OCI-LY7 (cell line): ENCODE measurements at regions not wholly inside any gene's neighbourhood (a gene's known extent, or its start where the extent isn't known, plus 50 kb on each side); places are given as distances from the start of the nearest gene placed in this dataset.

Experiments used
- BruUV-seq: library from RNA; stranded (reverse); fragments of 400-500 nt; replicated peaks from 2 replicates; lab custom pipeline; 2021; lab: Mats Ljungman, UMichigan
- CTCF ChIA-PET: fragments of 300-600 bp; sonication (Branson Sonifier 250); formaldehyde crosslinking; loops from one replicate; lab custom pipeline; 2022; ENCODE audit warnings: antibody characterized with exemption; ENCODE audit not compliant: unreplicated experiment; lab: Charles Lee
- POLR2A ChIA-PET: fragments of 300-600 bp; sonication (Branson Sonifier 250); formaldehyde crosslinking; loops from one replicate; lab custom pipeline; 2022; ENCODE audit warnings: antibody characterized with exemption; lab: Charles Lee
- DNase-seq: peaks from one replicate; pipeline ENCODE4 v3.0.0-alpha.2; 2015; ENCODE audit warnings: low spot score
- H2AFZ ChIP-seq: fragments of 200-600 bp; sonication (generic), shearing (Covaris generic); 2 replicates; pipeline ENCODE4 v1.6.1; 2014; ENCODE audit warnings: mild to moderate bottlenecking, antibody characterized with exemption, low read length, moderate library complexity
- H3K27ac ChIP-seq: fragments of 200-600 bp; sonication (generic); 2 replicates; pipeline ENCODE4 v1.5.1; 2014; ENCODE audit warnings: mixed run types, low read depth, mild to moderate bottlenecking, moderate library complexity, low read length, inconsistent platforms; ENCODE audit not compliant: poor library complexity, severe bottlenecking
- H3K36me3 ChIP-seq: fragments of 200-600 bp; sonication (generic); 2 replicates; pipeline ENCODE4 v1.6.1; 2014; ENCODE audit warnings: mild to moderate bottlenecking, antibody characterized with exemption, low read length, moderate library complexity, mixed read lengths; ENCODE audit not compliant: insufficient read depth
- H3K4me1 ChIP-seq: fragments of 200-600 bp; sonication (generic); 2 replicates; pipeline ENCODE4 v1.5.1; 2014; ENCODE audit warnings: mild to moderate bottlenecking, low read length; ENCODE audit not compliant: insufficient read depth, poor library complexity, severe bottlenecking
- H3K4me2 ChIP-seq: fragments of 200-600 bp; sonication (generic); 2 replicates; pipeline ENCODE4 v1.6.1; 2014; ENCODE audit warnings: mild to moderate bottlenecking, low read length
- H3K4me3 ChIP-seq: fragments of 200-600 bp; sonication (generic); 2 replicates; pipeline ENCODE4 v1.5.1; 2014; ENCODE audit warnings: mild to moderate bottlenecking, low read depth, low read length; ENCODE audit not compliant: poor library complexity, severe bottlenecking
- H3K79me2 ChIP-seq: fragments of 200-600 bp; sonication (generic); 2 replicates; pipeline ENCODE4 v1.6.1; 2016; ENCODE audit warnings: low read depth, mild to moderate bottlenecking, low read length, moderate library complexity, mixed read lengths; ENCODE audit not compliant: insufficient read depth
- H3K9me2 ChIP-seq: fragments of 200-600 bp; sonication (generic); 2 replicates; pipeline ENCODE4 v1.6.1; 2016; ENCODE audit warnings: mild to moderate bottlenecking, low read length, mixed read lengths; ENCODE audit not compliant: insufficient read depth
- H3K9me3 ChIP-seq: fragments of 200-600 bp; sonication (generic); 2 replicates; pipeline ENCODE4 v1.6.1; 2014; ENCODE audit warnings: mild to moderate bottlenecking, mixed run types, low read length, mixed read lengths
- H4K20me1 ChIP-seq: fragments of 200-600 bp; sonication (generic); 2 replicates; pipeline ENCODE4 v1.6.1; 2014; ENCODE audit warnings: mild to moderate bottlenecking, antibody characterized with exemption, low read length, moderate library complexity, mixed read lengths; ENCODE audit not compliant: insufficient read depth
- CTCF ChIP-seq: fragments of 200-600 bp; sonication (generic); conservative IDR thresholded peaks from 2 replicates; pipeline ENCODE4 v1.5.1; 2014; ENCODE audit warnings: mild to moderate bottlenecking, antibody characterized with exemption, low read length, moderate library complexity, mixed read lengths
- EZH2phosphoT487 ChIP-seq: fragments of 200-600 bp; sonication (generic); IDR thresholded peaks from 2 replicates; pipeline ENCODE4 v1.6.1; 2018; ENCODE audit warnings: low read depth, borderline replicate concordance, mild to moderate bottlenecking, mixed run types, antibody characterized with exemption, low read length, moderate library complexity, mixed read lengths
- intact Hi-C: fragments of 100-400 bp; cut with micrococcal nuclease; formaldehyde crosslinking; loops from one replicate; pipeline ENCODE4 v1.10.0; 2022; ENCODE audit not compliant: unreplicated experiment

DNA sequence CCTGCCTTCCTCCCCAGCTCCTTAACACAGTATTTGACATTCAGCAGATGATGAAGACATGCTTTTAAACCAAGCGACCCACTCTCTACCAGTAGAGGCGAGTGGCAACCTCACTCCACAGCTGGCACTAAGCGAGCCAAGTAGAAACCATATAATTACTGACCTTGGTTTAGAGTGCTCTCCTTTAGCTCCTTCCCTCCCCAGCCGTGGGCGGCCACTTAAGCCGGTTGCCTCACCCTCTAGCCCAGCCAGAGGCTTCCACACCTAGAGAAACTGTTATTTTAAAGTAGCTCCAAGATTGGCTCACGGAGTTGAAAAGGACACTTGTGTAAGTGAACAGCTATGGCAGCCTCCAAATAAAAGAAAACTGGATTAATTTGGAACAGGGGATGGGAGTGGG, 109.1 kb upstream of the CRHR1 start:
- intact Hi-C loops = no loop called here
- ChIA-PET CTCF (no interaction called here), POLR2A (no interaction called here)
- Histone ChIP-seq H4K20me1 (no peaks in the 10 kb centered on the region), H3K4me2 (no peak overlapping the region), H3K36me3 (no peaks in the 10 kb centered on the region), H3K9me3 (no peaks in the 10 kb centered on the region), H3K4me1 (no peaks in the 10 kb centered on the region), H3K4me3 (no peak overlapping the region), H3K79me2 (no peaks in the 10 kb centered on the region), H2AFZ (no peak overlapping the region), H3K9me2 (no peaks in the 10 kb centered on the region), H3K27ac (no peak overlapping the region)
- BruUV-seq = no TSS peak
- no peak for DNase-seq
- TF ChIP-seq EZH2phosphoT487 (no peak), CTCF (no peak)

DNA sequence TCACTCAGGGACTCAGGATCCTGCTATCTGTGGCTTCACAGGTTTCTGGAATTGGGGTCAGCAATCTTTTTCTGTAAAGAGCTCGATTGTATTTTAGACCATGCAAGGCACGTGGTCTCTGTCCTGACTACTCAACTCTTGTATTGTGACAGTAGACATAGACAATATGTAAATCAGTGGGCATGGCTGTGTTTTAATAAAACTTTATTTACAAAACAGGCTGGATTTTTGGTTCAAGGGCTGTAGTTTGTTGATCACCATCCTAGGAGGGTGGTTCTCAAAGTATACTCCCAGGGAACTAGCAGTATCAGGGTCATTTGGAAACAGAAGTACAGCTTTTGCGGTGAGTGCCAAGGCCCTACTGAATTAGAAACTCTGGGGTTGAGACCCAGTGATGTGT, 108.2 kb upstream of the CRHR1 start:
- no TSS peak for BruUV-seq
- intact Hi-C loops = no loop called here
- Histone ChIP-seq H2AFZ (no peak overlapping the region), H3K4me3 (no peak overlapping the region), H3K9me2 (no peaks in the 10 kb centered on the region), H3K4me1 (no peaks in the 10 kb centered on the region), H3K79me2 (no peaks in the 10 kb centered on the region), H4K20me1 (no peaks in the 10 kb centered on the region), H3K4me2 (no peak overlapping the region), H3K27ac (no peak overlapping the region), H3K9me3 (no peaks in the 10 kb centered on the region), H3K36me3 (no peaks in the 10 kb centered on the region)
- ChIA-PET CTCF (no interaction called here), POLR2A (no interaction called here)
- DNase-seq = no peak
- TF ChIP-seq CTCF (no peak), EZH2phosphoT487 (no peak)

GRCh38 chr17:45676695-45677094, 107.4 kb upstream of the CRHR1 start:
- POLR2A ChIA-PET = interaction anchor here (0.6 kb wide), 1 partner anchor 649 kb away, joined by 3 read pairs; no protein-coding TSS in a partner anchor
- Histone ChIP-seq H3K27ac (no peak overlapping the region), H3K79me2 (no peaks in the 10 kb centered on the region), H3K9me3 (no peaks in the 10 kb centered on the region), H3K36me3 (no peaks in the 10 kb centered on the region), H3K4me1 (no peaks in the 10 kb centered on the region), H3K4me3 (no peak overlapping the region), H2AFZ (no peak overlapping the region), H3K9me2 (no peaks in the 10 kb centered on the region), H4K20me1 (no peaks in the 10 kb centered on the region), H3K4me2 (no peak overlapping the region)
- no TSS peak for BruUV-seq
- CTCF ChIA-PET = no interaction called here
- intact Hi-C loops = no loop called here
- TF ChIP-seq EZH2phosphoT487 (no peak), CTCF (no peak)
- no peak for DNase-seq
